HG02610 (cell line): ENCODE measurements at regions not wholly inside any gene's neighbourhood (a gene's known extent, or its start where the extent isn't known, plus 50 kb on each side); places are given as distances from the start of the nearest gene placed in this dataset.

ENCODE experiments used
- ATAC-seq: cut with Tn5 transposase; IDR thresholded peaks from one replicate; pipeline ENCODE4 v1.9.1; 2021; ENCODE audit warnings: mild to moderate bottlenecking, moderate library complexity; ENCODE audit not compliant: unreplicated experiment

GRCh38 chr20:11195899-11196558 lies 522.2 kb upstream of the JAG1 start:
- no peak for ATAC-seq

DNA sequence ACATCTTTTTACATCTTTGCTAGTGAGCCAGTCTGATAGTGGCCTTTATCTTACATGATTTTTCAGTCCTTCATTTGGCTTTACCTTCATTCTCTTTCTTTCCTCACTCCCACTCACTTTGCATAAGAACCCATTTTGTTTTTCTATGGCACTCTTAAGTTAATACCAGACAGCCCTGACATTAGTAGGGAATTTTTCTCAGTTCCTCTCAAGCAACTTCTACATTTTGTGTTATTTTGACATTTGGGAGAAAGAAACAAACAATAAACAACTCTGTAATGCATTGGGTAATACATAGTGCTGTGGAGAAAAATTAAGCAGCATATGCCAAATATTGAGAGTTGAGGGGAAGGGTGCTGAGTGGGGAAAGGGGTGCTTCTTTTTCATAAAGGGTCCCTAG lies 524.1 kb upstream of the JAG1 start:
- no peak for ATAC-seq

GRCh38 chr20:11200423-11200822 lies 526.6 kb upstream of the JAG1 start:
- ATAC-seq: no peak

GRCh38 chr20:11204926-11205768 lies 531.3 kb upstream of the JAG1 start:
- ATAC-seq: peak; percentile 77

GRCh38 chr20:11205769-11206362 lies 532.1 kb upstream of the JAG1 start:
- ATAC-seq: no peak

GRCh38 chr20:11207749-11208502 lies 534.1 kb upstream of the JAG1 start:
- ATAC-seq: no peak

DNA sequence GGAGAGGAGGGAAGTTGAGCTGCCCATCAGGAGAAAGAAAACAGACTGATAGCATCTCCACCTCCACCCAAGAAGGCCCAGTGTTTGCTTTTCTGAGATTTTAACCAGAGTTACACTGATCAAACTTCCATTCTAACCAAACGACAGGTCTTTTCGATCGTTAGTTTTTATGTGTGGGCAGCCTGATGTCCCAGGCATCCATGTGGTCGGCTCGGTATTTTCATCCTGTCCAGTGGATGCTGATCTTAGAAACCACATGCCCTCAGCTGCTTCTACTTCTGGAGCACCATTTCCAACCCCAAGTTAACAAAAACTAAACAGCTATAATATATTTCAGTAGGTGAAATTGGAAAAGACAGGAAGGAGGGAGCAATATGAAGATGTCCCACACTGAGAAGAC lies 536.8 kb upstream of the JAG1 start:
- ATAC-seq: no peak

DNA sequence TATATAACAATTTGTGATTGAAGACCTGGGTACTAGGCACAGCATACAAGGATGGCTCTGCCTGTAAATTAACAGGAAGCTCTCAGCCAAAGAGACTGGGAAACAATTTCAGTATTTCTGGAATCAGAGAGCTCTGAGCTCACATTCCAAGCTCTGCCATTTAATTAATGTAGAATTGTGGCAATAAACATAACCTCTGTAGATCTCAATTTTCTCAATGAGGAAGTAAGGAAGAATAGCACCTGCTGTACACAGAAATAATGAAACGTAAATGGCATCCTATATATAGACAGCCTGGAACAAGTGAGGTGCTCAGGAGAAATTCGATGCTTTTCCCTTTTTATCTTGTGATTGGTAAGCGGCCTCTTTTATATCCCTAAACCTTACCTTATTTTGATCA lies 538.5 kb upstream of the JAG1 start:
- ATAC-seq: no peak

GRCh38 chr20:11212902-11213301 lies 539.1 kb upstream of the JAG1 start:
- ATAC-seq: no peak

GRCh38 chr20:11214256-11214840 lies 540.5 kb upstream of the JAG1 start:
- no peak for ATAC-seq

DNA sequence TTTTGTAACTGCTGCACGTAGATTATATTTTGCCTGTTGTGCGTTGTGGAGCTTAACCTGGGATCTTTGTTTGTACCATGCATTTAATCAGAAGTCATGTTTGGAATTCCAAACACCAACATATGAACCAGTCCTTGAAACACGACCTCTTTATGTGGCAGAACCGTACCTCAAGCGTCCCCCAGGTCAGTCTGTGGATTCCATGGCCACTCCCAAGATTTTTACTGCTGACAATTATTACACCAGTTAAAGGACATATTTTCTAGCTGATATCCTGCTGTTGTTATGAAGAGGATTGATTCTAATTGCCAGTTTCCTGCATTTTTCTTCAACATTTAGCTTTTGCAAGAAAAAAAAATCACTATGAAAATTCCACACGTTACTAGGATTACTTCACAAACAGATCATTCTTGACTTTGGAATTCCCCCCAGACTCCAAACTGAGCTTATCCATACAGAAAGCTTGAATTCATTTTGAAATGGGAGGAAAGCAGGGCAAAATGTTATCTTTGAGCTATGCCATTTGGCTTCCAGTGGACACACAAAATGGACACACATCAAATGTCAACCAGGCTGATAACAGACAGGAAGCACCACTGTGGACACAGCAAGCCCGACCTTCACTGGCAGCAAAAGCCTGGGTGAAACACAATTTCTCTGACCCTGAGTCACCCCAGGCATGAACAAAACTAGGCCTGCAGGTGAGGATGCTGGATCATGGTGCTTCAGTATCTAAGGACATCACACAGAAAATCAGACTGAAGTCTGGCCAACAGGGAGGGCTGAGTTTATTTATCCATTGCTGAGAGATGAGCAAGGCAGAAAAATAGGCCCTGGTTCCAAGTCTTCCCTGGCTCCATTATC lies 542.9 kb upstream of the JAG1 start:
- ATAC-seq: no peak

DNA sequence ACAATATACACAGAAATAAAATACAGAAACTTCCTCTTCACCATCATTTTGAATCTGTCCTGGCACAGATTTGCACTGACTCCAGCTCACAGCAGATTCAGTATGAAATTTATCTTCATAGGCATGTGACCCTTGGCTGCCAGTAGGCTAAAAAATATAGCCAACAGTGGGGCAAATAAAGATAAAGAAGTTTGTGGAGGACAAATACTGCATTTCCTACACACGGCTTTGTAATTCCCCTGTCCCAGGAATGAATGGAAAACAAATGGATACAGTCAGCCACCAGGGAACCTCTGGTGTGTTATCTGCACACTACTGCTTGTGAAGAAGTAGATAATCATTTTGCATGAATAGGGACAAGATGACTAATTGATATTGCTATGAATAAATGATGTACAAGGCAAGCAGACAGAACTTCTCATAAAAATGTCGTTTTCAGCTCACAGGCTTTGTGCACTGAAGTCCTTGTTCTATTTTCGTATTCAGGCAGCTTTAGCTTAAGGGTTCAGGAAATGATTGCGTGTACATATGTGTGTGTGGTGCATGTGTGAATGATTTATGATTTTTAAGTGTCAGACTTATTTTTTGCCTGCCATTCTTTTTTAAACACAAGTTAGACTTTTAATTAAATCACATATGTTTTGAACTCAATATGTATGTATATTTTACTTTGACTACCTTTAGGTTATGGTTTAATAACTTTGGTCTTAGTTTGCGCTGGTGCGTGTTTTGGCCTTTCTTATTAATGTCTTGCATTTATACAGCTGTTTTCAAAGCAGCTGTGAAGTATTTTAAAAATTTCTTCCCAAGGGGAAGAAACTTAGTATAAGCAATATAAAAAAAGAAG lies 543.8 kb upstream of the JAG1 start:
- ATAC-seq: no peak

GRCh38 chr20:11218173-11218680 lies 544.4 kb upstream of the JAG1 start:
- no peak for ATAC-seq

DNA sequence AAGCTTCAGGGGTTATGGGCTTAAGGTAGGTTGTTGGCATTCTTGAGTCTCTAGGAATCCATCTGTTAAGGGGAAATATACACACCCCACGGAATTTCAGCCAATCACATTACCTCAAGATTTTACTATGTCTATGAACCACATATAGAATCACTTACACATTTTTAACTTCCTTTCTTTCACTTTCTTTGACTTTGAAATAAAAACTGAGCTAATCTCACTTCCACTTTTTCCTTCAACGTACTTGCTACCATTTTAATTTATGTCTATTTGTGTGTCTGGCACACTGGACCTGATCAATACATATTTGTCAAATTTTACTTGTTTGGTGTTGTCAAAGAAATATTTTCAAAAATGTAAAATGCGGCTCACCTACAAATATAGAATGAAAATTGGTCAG lies 545.4 kb upstream of the JAG1 start:
- peak; percentile 65 for ATAC-seq

- ATAC-seq: no peak
These were observed 547.2 kb upstream of the JAG1 start for GRCh38 chr20:11221046-11221445.

DNA sequence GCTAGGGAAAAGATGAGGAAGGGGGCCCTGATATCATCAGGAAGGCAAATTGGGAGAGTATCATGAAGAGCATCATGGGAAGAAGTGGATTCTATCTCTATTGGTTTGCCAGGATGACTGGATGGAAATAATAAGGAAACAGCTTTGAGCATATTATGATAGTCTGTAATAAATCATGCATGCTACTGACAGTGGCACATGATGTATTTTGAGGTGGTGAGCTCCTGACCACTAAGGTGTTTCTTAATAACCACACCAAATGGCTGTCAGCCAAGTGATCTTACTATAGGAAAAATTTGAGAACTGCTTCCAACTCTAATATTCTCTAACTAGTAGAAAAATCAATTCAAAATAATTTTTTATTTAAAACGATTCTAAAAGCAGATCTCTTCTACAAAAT lies 548.4 kb upstream of the JAG1 start:
- ATAC-seq: no peak

DNA sequence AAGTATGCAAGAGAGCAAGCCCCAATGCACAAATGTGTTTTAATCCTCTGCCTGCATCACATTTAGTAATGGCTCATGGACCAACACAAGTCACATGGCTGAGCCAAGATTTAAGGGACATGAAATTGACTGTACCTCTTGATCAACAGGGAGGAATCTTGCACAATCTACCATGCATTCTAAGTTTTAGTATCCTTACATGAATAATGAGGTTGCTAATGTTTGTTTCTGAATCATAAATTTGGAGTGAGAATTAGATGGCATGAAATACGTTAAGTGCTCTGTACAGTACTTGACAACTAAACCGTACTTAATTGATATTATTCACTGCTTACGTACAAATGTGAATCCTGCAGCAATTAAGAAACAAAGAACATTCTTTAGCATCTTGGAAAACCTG lies 553.8 kb upstream of the JAG1 start:
- no peak for ATAC-seq

DNA sequence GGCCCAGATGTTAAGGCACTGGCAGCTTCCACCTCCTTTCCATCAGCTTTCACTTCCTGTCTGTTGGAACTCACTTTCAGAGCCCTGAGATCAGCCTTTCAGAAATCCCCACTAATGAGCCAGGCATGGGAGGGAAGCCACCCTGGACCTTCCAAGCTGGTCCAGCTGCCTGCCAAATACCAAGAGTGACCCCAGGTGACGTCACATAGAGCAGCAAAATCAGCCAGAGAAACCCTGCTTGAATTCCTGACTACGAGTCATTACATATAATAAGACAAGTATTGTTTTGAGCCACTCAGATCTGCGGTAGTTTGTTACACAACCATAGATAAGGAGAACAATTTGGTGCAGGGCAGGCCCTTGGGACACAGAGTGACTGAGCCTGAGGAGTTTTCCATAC lies 556.0 kb upstream of the JAG1 start:
- ATAC-seq: no peak

- ATAC-seq: no peak
These were observed 557.2 kb upstream of the JAG1 start for GRCh38 chr20:11230999-11231398.
